GM19468 (cell line): ENCODE measurements at regions not wholly inside any gene's neighbourhood (a gene's known extent, or its start where the extent isn't known, plus 50 kb on each side); places are given as distances from the start of the nearest gene placed in this dataset.

Source experiments
- ATAC-seq: cut with Tn5 transposase; IDR thresholded peaks from one replicate; pipeline ENCODE4 v1.9.1; 2021; ENCODE audit warnings: mild to moderate bottlenecking, moderate library complexity, moderate number of reproducible peaks; ENCODE audit not compliant: unreplicated experiment; ENCODE audit errors: extremely low read depth

DNA sequence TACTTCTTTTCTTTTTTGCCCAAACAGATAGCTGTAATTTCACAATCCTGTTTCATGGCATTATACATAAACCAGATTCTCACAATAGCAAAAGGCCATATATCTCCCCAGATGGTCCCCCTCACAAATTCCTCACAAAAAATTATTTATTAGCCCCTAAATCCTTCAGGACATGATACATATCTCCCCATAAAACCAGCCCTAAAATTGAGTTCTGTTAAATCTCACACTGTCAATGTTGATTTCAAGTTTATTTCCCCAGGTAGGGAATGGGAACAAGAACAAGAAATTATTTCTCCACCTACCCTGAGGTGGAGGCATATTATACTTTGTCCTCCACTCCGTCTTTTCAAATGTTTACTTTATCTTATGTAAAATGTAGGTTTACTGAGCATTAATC is 163.4 kb upstream of the CHRM3 start:
- no peak for ATAC-seq

- no peak for ATAC-seq
These were observed 164.7 kb upstream of the CHRM3 start for GRCh38 chr1:239221656-239222055.

DNA sequence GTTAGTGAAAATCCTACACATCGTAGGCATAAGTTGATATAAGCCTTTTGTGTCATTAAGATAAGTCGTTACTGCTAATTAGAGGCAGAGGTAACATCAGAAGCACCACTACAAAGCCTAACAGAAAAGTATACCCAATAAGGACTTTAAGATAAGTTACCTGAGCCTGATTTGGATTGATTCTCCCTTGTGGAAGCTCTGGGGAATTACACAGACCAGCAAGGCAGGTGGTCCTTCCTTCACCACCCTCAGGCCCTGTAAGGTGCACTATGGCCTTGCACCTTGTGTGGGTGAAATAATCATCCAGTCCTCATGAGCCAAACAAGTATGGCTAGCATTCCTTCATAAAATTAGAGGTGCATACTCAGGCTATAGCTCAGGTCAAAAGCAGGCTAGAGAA is 166.7 kb upstream of the CHRM3 start:
- ATAC-seq = no peak

- no peak for ATAC-seq
These were observed 168.1 kb upstream of the CHRM3 start for GRCh38 chr1:239218301-239218700.

GRCh38 chr1:239212811-239213220 is 173.6 kb upstream of the CHRM3 start:
- ATAC-seq = no peak

- ATAC-seq = no peak
These were observed 176.8 kb upstream of the CHRM3 start for GRCh38 chr1:239209591-239209990.

DNA sequence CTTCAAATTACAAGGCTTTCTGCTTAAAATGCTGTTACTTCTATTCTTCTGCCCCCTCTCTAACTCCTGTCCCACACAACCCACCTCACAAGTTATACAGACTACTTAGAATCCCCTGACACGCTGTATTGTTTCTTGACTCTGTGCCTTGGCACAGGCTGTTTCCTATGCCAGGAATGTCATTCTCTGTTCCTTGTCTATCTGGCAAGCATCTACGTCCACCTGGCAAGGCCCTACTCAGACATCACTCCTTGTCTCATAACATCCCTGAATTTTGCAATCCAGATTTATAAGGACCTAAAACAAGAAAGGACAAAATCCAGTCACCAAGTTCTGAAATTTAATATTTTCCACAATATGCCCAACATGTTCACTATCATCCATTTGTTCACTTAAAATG is 182.0 kb upstream of the CHRM3 start:
- ATAC-seq = no peak

DNA sequence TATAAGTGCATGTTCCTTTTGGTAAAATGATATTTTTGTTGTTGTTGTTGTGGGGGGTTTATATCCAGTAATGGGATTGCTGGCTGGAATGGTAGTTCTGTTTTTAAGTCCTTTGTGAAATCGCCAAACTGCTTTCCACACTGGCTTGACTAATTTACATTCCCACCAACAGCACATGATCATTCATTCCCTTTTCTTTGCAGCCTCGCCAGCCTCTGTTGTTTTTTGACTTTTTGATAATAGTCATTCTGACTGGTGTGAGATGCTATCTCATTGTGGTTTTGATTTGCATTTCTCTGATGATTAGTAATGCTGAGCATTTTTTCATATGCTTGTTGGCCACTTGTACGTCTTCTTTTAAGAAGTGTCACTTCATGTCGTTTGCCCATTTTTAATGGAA is 188.5 kb upstream of the CHRM3 start:
- no peak for ATAC-seq

- no peak for ATAC-seq
These were observed 196.3 kb upstream of the CHRM3 start for GRCh38 chr1:239189998-239190512.

- no peak for ATAC-seq
These were observed 199.9 kb upstream of the CHRM3 start for GRCh38 chr1:239186487-239186886.

DNA sequence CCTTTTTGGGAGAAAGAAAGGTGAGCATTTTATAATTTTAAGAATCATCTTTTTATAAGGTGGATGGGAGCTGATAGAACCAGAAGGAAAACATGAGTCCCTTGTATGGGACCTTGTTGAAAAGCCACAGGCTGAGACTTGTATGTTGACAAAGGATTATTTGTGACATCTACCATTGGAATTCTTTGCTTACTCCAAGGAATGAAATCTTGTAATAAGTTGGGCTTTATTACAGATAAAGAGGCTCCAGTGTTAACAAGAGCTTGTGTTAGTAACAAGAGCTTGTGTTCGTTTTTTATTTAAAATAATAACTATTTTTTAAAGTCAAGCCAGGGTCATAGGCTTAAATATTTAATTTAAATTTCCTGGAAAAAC is 201.1 kb upstream of the CHRM3 start:
- no peak for ATAC-seq

DNA sequence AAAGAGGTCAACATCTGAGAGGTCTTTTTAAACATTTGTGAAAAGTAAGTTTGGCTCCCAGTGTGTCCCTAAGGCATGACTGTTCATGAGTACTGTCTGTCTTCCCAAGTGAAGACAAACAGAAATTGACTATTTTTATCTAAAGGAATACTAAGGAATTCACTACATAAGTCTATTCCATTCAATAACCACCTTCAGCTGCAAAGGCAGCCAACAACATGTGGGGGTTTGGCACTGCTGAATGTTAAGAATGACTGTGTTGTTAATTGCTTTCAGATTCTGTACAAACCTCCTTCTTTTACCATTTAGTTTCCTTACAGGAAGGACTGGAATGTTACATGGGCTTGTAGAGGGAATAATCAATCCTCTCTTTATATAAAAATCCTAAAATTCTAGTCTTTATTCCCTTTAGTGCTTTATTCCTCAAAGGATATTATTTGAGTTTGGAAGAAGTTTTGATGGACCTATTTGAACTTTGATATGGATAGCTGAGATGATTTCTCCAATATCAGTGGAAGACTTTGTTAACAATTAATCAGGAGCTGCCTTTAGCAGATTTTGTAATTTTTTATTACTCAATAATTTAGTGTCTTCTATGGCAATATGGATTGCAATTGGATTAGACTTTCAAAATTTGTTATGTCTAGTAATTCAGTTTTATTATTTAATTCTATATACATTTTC is 201.7 kb upstream of the CHRM3 start:
- no peak for ATAC-seq

DNA sequence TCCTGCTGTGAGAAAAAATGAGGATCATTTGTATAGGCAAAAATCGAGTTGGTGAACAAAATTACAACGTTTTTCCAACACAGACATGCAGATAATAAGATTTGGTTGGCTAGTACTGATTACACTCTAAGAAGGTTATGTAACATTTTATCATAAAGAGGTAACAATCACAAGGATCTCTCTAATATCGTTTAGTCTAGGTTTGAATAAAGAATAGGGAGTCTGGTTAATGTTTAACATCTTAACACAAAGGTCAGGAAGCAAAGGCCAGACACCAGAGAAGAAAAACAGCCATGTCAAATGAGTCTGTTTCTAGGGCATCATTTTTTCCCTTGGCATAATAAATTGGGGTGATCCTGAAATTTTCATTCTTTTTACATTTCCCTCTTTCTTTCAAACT is 207.4 kb upstream of the CHRM3 start:
- no peak for ATAC-seq

DNA sequence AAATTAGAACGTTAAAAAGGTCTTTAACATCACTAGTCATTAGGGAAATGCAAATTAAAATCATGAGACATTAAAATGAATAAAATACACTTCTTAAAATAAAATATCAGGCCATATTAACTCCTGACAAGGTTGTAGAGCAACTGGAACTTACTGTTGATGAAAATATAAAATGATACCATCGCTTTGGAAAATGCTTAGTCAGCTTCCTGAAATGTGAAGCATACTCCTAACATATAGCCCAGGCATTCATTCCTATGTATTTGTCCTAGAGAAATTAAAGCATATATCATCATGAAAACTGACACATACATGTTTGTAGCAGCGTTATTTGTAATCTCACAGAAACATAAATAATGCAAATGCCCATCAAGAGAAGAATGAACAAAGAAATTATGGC is 211.5 kb upstream of the CHRM3 start:
- ATAC-seq = no peak

DNA sequence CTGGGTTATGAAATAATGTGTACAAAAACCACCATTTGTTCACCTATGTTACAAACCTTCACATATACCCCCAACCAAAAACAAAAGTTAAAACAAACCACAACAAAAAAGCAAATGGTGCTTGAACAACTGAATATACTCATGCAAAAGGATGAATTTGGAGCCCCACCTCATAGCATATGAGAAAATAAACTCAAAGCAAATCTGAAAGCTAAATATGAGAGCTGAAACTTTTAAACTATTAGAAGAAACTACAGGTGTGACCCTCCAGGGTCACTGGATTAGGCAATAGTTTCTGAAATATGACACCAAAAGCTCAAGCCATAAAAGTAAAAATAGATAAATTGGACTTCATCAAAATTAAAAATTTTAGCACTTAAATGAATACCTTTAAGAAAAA is 215.5 kb upstream of the CHRM3 start:
- no peak for ATAC-seq

- ATAC-seq = no peak
These were observed 217.1 kb upstream of the CHRM3 start for GRCh38 chr1:239169276-239169675.

DNA sequence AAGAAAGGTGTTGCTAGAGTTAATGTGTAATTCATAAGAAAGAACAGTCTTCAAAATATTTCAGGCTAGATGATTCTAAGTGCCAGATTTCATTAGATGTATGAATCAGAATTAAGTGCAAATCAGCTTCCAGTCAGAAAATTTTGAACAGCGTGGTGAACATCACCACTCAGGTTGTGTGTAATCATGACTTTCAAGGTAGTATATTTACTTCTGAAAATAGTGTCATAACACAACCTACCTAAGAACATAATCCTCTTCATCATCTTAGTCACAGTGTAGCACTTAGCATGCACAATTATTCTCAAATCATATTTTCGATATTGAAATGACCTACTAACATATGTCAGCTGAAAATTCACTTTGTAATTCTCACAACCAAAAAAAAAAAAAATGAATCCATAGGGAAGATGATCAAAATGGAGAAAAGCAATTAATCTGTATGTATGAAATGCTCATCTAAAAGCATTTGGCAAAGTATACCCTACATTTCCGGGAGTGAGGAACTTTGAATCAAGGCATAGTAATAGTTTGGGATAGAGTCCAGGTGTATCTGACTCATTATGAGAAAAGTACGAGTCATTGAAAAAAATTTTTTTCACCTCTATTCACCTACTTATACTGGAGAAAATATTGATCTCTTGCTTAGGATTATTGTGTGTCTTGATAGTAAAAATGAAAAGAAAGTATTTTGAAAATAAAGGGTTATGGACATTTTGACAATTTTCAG is 221.8 kb upstream of the CHRM3 start:
- no peak for ATAC-seq

DNA sequence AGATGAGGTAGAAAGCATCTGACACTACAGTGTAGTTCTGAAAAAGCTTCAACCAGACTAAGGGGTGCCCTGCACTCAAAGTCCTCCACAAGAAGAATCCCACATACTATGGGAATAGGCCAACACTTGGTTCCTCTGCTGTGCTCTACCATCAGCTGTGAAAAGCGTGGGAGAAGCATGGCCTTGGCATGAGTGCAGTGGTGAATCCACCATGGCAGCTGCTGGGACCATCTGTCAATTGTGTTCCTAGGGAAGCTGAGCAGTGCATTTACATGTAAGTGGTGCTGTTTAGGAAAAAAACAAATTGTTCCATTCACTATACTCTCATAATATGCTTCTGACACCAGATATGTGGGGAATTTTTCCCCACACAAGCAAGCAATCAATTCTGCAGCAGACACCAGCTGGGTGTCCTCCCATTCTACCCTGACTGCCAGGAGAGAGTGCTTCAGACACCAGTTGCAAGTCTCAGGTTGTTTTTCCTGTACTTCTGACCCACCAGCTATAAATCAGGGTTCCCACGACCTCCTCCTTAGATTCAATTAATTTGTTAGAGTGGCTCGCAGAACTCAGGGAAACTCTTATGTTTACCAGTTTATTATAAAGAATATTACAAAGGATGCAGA is 230.8 kb upstream of the CHRM3 start:
- no peak for ATAC-seq

DNA sequence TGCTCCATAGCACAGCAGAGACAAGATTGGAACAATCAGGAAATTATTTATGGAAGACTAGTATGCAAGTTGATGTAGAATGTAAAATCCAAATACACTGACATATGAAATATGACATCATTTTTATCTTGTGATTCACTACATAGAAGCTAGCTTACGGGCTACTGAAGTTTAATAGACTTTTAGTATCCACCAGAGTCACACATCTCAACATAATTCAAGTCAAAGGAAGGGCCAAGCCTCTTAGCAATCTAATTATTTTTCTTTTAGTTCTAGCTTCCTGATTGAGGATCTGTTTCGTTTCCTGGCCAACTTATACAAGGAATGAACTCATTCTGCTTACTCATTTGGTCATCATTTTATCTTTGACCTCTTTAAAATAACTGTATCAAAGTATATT is 234.4 kb upstream of the CHRM3 start:
- no peak for ATAC-seq

GRCh38 chr1:239140968-239141367 is 245.4 kb upstream of the CHRM3 start:
- no peak for ATAC-seq

GRCh38 chr1:239139801-239140200 is 246.6 kb upstream of the CHRM3 start:
- ATAC-seq = no peak
